Stimulated activated CD4-positive, alpha-beta T cell treated with anti-CD3 and anti-CD28 coated beads, TNF-alpha, amount 100 ng/mL, for 24 hours (primary cell): ENCODE measurements at regions not wholly inside any gene's neighbourhood (a gene's known extent, or its start where the extent isn't known, plus 50 kb on each side); places are given as distances from the start of the nearest gene placed in this dataset.

Experiments used
- DNase-seq, 3 experiments: peaks; one replicate each; pipeline ENCODE4 v3.0.0-alpha.2; 2020; ENCODE audit warnings: low read depth in 3 of 3

- no peak for DNase-seq
These were observed 99.6 kb downstream of the LURAP1L start for GRCh38 chr9:12874395-12874794.

DNA sequence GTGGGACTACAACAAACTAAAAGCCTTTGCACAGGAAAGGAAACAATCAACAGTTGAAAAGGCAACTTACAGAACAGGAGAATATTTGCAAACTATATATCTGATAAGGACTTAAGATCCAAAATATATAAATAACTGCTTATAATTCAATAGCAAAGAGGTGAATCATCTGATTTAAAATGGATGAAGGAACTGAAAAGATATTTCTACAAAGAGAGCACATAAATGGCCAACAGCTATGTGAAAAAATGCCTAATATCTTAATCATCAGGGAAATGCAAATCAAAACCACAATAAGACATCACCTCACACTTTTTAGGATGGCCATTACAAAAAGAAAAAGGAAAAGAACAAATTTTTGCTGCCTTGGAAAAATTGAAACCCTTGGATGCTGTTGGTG, 100.4 kb downstream of the LURAP1L start:
- no peak for DNase-seq

- no peak for DNase-seq
These were observed 102.1 kb downstream of the LURAP1L start for GRCh38 chr9:12876872-12877271.

GRCh38 chr9:12878351-12878978, 103.6 kb downstream of the LURAP1L start:
- no peak for DNase-seq

DNA sequence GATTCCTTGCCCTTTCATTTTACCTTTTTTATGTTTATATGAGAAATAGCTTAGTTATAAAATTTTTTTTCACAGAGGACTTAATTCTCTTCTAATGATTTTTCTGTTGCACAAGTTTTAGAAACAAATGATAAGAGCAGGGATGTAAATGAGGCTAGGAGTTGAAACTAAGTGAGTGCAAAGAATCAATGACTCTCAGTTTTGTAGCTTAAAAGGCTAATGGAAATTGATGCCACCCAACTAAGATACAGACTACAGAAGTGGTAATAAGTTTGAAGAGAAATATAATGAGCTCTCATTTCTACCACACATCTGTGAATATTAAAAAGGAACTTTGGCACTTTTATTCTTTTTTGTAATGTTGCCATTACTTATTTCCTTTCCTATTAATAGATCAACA, 105.1 kb downstream of the LURAP1L start:
- no peak for DNase-seq

DNA sequence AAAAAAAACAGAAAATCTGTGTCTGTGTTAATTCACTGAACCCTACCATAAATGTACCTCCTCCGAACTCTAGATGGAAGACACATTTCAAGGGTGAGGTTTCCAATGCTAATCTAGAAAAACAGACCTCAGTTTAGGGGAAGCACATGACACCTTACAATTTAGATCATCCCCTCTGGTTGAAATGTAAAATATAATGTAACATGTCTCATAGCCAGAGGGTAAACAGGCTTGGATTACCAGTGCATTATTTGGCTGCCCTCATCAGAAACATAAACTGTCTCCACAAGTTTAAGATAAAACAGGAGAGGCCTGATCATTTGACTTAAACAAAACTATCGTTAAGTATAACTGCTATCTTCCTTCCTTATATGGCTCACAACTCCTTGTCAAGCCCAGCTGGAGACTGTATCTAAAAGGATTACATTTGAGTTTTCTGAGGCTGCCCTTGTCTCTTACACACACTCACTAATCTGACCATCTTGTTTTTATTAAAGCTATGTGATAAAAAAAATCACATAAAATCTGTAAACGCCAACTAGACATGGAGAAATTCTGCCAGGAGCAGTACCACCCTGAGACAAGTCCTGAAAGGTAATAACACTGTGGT, 105.7 kb downstream of the LURAP1L start:
- DNase-seq = no peak

DNA sequence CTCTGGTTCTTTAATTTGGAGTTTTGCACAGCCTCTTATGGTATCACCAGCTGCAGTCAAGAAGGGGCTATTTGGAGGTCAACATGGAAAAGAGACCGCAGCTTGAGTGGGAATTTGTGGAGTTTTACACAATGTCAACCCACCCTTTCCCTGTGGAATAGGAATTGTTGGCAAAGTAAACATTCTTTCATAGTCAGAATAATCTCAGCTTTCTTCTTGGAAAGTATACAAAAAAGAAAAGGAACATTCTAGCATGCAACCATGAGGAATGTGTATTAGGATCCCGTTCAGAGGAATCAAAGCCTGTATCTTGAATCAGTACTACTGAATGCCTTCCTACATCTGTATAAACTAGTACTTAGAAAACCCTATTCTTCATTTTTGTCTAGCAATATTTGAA, 107.6 kb downstream of the LURAP1L start:
- DNase-seq = no peak

GRCh38 chr9:12884736-12885395, 110.0 kb downstream of the LURAP1L start:
- DNase-seq = no peak

GRCh38 chr9:12889402-12890106, 114.7 kb downstream of the LURAP1L start:
- no peak for DNase-seq

- no peak for DNase-seq
These were observed 116.8 kb downstream of the LURAP1L start for GRCh38 chr9:12891588-12891987.

DNA sequence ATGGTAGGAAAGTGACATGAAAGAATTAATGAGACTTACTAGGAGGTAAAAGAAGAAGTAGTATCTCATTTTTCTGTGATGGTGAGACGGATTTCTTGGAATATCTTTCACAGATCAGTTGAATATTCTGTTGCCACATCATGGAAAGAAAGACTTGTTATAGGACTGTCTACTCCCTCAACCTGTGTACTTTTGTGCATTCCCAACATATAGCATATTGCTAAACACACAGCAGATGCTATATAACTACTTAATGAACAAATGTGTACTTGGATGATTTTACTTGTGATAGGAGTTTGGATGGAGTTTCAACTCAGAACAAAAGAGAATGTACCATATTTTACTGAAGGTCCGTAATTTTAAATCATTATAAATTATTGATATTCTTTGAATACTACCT, 128.5 kb downstream of the LURAP1L start:
- DNase-seq = no peak

GRCh38 chr9:12904261-12905000, 129.6 kb downstream of the LURAP1L start:
- DNase-seq = no peak

- DNase-seq = no peak
These were observed 131.8 kb downstream of the LURAP1L start for GRCh38 chr9:12906646-12907045.

DNA sequence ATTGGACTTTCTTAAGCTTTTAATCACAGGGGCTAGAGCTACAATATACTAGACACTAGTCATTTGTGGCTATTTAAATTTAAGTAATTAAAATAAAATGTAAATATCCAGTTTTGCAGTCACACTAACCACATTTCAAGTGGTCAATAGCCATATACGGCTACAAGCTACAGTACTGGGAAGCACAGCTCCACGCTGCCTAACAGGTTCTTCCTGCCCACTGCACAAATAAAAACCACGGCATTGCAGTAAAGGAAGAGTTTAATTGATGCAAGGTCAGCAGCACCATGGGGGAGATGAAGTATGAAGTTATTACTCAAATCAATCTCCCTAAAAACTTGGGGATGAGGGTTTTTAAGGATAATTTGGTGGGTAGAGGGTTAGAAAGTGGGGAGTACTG, 134.1 kb downstream of the LURAP1L start:
- DNase-seq = no peak

GRCh38 chr9:12915366-12915954, 140.6 kb downstream of the LURAP1L start:
- DNase-seq = no peak

GRCh38 chr9:12916042-12916441, 141.2 kb downstream of the LURAP1L start:
- DNase-seq = no peak

DNA sequence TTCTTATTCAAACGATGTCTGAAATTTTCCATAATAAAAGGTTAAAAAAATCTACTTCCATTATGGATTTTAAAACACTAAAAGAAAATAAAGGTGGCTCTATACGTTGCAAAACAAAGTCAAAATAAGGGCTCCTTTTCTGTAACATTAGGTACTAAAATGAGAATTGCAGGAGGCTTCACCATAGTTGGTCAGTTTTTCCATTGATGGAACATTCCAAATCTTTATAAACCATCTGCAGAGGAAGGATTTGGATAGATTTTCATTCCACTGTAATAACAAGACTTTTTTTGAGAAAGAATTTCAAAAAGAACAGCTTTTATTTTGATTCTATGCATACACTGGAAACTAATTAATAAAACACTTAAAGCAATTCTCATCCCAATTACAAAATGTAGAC, 145.6 kb downstream of the LURAP1L start:
- no peak for DNase-seq

DNA sequence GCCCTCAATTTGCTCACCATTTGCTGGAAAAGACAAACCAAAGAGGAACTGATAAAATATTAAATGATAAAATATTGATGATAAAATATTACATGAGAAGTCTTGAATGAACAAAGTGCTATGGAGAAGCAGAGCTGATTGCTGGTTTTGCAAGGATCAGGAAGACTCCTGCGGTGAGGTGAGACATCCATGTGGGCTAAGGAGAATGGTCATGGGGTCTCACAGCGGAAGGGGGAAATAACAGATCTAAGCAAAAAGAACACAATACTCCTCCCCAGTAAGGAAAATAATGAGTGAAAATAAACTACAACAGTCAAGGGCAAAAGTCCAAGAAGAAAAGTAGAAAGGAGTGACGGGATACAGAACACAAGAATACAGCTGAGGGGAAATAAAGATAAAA, 146.8 kb downstream of the LURAP1L start:
- DNase-seq = no peak

- DNase-seq = no peak
These were observed 147.5 kb downstream of the LURAP1L start for GRCh38 chr9:12922224-12922866.

- no peak for DNase-seq
These were observed 148.7 kb downstream of the LURAP1L start for GRCh38 chr9:12923468-12924009.

GRCh38 chr9:12930906-12931305, 156.1 kb downstream of the LURAP1L start:
- DNase-seq = no peak
